Suprapubic skin (tissue), 4 donors: ENCODE measurements at regions not wholly inside any gene's neighbourhood (a gene's known extent, or its start where the extent isn't known, plus 50 kb on each side); places are given as distances from the start of the nearest gene placed in this dataset.

Experiments
- CTCF ChIP-seq, 2 donors: fragments of 200-600 bp in 1 of 2; fragments of 450-650 bp in 1 of 2; sonication (generic) in 1 of 2; IDR thresholded peaks; one replicate each; pipeline ENCODE4 v1.5.1; 2016 to 2019; ENCODE audit warnings: antibody characterized with exemption in 2 of 2, mild to moderate bottlenecking in 1 of 2, moderate library complexity in 1 of 2
- POLR2A ChIP-seq, 2 donors: fragments of 450-650 bp; IDR thresholded peaks; one replicate each; pipeline ENCODE4 v1.6.1; 2017; ENCODE audit warnings: antibody characterized with exemption in 2 of 2, mild to moderate bottlenecking in 2 of 2, moderate library complexity in 2 of 2
- POLR2AphosphoS5 ChIP-seq, 3 donors: sonication (generic); formaldehyde crosslinking; IDR thresholded peaks; one replicate each; pipeline ENCODE4 v1.6.1; 2017; ENCODE audit warnings: antibody characterized with exemption in 3 of 3

GRCh38 chr10:130905386-130905785 lies 406.1 kb downstream of the TCERG1L start:
- no peak for TF ChIP-seq CTCF (IDR thresholded peaks at IDR 0.05)
- TF ChIP-seq POLR2A (IDR thresholded peaks at IDR 0.05), result no peak
- no peak for TF ChIP-seq POLR2AphosphoS5 (IDR thresholded peaks at IDR 0.05)
